ENCODE measurements at regions not wholly inside any gene's neighbourhood (a gene's known extent, or its start where the extent isn't known, plus 50 kb on each side); places are given as distances from the start of the nearest gene placed in this dataset.

DNA sequence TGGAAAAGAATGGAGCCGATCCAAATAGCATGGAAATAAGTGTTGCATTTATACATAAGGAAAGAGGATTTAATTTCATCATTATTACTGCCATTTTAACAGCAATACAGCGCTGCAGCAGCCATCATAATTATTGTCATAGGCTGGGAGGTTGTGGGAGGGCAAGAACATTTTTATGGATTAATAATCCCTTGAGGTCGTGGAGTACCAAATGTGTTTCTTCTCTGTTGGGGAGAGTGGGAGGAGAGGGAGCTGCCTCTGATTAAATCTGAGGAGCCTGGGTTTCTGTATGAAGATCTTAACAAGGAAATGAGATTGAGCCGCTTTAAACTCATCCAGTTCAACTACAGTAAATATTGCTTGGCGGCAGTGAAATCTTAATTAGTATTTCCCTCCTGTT lies 805.9 kb downstream of the PCDH17 start:
- DNase-seq (ENCODE audit: extremely low spot score) = no peak
- TF ChIP-seq, protein P1, sequence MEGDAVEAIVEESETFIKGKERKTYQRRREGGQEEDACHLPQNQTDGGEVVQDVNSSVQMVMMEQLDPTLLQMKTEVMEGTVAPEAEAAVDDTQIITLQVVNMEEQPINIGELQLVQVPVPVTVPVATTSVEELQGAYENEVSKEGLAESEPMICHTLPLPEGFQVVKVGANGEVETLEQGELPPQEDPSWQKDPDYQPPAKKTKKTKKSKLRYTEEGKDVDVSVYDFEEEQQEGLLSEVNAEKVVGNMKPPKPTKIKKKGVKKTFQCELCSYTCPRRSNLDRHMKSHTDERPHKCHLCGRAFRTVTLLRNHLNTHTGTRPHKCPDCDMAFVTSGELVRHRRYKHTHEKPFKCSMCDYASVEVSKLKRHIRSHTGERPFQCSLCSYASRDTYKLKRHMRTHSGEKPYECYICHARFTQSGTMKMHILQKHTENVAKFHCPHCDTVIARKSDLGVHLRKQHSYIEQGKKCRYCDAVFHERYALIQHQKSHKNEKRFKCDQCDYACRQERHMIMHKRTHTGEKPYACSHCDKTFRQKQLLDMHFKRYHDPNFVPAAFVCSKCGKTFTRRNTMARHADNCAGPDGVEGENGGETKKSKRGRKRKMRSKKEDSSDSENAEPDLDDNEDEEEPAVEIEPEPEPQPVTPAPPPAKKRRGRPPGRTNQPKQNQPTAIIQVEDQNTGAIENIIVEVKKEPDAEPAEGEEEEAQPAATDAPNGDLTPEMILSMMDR (IDR thresholded peaks at IDR 0.05; ENCODE audit: control extremely low read depth, extremely low read depth, low read depth, missing control alignments) = no peak
- ChIA-PET POLR2A (no interaction called here), CTCF (no interaction called here)

DNA sequence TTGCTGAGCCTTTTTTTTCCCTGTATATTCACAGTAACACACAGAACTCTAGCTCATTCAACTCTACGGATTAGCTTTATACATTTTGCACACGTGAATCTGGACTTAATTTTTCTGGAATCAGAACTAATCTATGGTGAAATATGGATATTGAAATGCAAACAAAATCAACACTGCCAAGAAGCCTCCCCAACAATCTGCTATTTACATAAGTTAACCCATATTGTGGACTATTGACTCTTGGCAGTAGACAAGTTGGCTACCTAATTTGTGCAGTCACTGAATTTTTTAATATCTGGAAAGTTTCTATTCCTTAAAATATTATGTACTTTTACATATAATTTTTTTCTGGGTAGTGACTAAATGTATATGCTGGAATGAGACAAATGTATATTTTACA lies 815.4 kb downstream of the PCDH17 start:
- POLR2A ChIA-PET = no interaction called here
- TF ChIP-seq, protein P1 (IDR thresholded peaks at IDR 0.05; ENCODE audit: control extremely low read depth, extremely low read depth, low read depth, missing control alignments) = no peak
- no peak for DNase-seq (ENCODE audit: extremely low spot score)
- CTCF ChIA-PET = no interaction called here

DNA sequence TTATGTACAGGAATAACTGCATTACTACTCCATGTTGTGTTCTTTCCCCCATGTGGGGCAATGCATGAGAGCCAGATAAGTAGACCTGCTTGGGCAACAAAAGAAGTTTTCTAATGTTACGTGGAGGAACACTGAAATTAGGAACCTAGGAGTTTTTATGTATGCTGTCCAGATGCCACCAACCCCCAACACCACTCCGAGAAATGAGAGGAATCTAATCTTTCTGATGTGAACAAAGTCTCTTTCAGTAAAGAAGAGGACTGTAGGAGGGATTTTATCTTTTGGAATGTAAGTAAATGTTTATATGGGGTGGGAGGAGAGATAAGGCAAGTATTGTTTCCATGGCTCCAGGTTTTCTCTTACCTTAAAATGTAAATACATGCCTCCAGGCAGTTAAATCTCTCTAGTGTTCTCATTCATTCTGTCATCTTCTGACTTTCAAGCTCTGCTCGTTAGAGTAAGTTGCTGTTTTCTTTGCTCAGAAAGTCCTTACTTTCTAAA lies 820.6 kb downstream of the PCDH17 start:
- TF ChIP-seq, protein P1 (IDR thresholded peaks at IDR 0.05; ENCODE audit: control extremely low read depth, extremely low read depth, low read depth, missing control alignments) = no peak
- DNase-seq (ENCODE audit: extremely low spot score) = no peak
- POLR2A ChIA-PET = no interaction called here
- CTCF ChIA-PET = no interaction called here

DNA sequence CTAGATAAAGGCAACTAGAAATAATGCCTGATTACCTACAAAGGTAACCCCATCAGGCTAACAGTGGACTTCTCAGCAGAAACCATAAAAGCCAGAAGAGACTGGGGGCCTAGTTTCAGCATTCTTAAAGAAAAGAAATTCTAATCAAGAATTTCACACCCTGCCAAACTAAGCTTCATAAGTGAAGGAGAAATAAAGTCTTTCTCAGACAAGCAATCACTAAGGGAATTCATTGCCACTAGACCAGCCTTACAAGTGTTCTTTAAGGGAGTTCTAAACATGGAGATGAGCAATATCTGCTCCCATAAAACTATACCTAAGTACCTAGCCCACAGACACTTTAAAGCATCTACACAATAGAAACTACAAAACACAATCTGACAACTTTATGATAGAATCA lies 823.5 kb downstream of the PCDH17 start:
- TF ChIP-seq, protein P1 (IDR thresholded peaks at IDR 0.05; ENCODE audit: control extremely low read depth, extremely low read depth, low read depth, missing control alignments) = no peak
- CTCF ChIA-PET = no interaction called here
- no peak for DNase-seq (ENCODE audit: extremely low spot score)
- POLR2A ChIA-PET = no interaction called here

DNA sequence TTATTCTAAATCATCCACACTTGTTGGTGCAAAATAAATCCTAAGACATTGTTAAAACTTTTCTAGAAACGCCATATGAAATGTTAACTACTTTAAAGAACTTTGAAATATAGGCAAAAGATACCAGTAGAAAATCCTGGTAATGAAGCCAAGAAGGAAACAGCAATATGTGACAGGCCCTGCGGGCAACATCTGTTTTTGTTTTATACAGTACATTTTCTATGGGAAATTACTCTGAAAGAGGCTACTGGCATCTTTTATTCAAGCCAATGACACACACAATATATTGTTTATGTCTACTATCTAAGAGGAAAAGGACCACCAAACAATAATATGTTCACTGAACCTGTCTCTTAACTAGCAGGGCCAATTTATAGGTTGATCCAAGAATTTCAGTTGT lies 829.7 kb downstream of the PCDH17 start:
- CTCF ChIA-PET = no interaction called here

DNA sequence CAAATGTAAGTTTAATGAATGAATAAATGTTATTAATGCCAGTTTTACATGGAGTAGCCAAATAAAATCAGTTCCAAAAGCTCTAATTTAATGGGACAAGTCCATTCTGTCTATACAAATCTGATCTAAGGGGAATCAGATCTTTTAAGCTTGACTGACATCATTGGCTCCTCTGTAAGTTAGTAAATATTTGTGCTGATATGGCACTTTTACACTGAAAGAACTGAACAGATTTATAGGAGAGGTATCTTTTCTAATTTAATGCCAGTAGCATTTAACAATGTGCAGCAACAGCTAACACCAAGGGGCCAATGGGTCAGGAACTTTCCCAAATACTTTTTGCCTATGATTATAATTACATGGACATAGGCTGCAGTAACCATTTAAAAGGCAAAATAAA lies 832.3 kb downstream of the PCDH17 start:
- ChIA-PET CTCF (interaction anchor here (1.0 to 1.4 kb wide), 2 partner anchors 14 to 19 kb away, joined by 3 read pairs; no protein-coding TSS in a partner anchor), POLR2A (no interaction called here)
- TF ChIP-seq, protein P1 (IDR thresholded peaks at IDR 0.05; ENCODE audit: control extremely low read depth, extremely low read depth, low read depth, missing control alignments) = no peak
- no peak for DNase-seq (ENCODE audit: extremely low spot score)

More for the DNA sequence above, 829.7 kb downstream of the PCDH17 start:
- DNase-seq (ENCODE audit: extremely low spot score) = no peak
- POLR2A ChIA-PET = no interaction called here
- TF ChIP-seq, protein P1 (IDR thresholded peaks at IDR 0.05; ENCODE audit: control extremely low read depth, extremely low read depth, low read depth, missing control alignments) = no peak

DNA sequence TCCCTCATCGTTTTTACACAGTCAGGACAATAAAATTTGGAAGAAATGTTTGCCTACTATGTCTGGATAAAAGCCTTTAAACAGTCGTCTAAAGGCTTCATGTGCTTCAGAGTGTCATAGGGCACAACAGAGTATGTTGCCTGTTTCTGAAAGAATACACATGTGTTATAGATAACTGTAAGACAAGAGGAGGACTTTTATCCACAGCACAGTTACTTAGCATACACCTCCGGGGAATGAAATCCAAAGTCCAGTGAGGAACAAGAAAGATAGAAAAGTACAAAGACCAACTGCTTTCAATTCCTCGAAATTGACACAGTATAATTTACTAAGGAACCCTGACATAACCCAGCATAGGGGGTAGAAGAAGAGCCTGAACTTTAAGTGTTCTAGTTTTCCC lies 835.6 kb downstream of the PCDH17 start:
- POLR2A ChIA-PET = no interaction called here
- CTCF ChIA-PET = no interaction called here
- TF ChIP-seq, protein P1 (IDR thresholded peaks at IDR 0.05; ENCODE audit: control extremely low read depth, extremely low read depth, low read depth, missing control alignments) = no peak
- no peak for DNase-seq (ENCODE audit: extremely low spot score)
